ENCODE measurements at regions not wholly inside any gene's neighbourhood (a gene's known extent, or its start where the extent isn't known, plus 50 kb on each side); places are given as distances from the start of the nearest gene placed in this dataset.

DNA sequence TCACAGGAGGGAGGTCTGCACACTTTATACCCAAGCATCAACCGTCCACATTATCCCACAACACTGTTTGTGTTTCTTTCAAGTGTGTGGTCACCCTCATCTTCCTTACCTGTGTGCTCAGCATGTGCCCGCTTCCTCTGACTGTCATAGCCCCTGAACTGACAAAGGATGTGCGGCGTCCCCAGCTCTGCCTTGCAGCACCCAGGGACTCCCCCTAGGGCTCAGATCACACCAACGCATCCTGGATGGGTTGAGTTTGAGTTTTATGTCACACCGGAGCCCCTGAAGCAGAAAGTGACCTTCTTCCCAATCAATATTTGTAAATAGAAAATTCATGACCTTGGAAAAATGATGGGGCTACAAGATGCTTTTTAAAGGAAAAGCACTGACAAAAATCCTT is 770.7 kb upstream of the TMEM132C start:
- TF ChIP-seq, protein P1, sequence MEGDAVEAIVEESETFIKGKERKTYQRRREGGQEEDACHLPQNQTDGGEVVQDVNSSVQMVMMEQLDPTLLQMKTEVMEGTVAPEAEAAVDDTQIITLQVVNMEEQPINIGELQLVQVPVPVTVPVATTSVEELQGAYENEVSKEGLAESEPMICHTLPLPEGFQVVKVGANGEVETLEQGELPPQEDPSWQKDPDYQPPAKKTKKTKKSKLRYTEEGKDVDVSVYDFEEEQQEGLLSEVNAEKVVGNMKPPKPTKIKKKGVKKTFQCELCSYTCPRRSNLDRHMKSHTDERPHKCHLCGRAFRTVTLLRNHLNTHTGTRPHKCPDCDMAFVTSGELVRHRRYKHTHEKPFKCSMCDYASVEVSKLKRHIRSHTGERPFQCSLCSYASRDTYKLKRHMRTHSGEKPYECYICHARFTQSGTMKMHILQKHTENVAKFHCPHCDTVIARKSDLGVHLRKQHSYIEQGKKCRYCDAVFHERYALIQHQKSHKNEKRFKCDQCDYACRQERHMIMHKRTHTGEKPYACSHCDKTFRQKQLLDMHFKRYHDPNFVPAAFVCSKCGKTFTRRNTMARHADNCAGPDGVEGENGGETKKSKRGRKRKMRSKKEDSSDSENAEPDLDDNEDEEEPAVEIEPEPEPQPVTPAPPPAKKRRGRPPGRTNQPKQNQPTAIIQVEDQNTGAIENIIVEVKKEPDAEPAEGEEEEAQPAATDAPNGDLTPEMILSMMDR (IDR thresholded peaks at IDR 0.05), result no peak
- no peak for TF ChIP-seq POLR2A (IDR thresholded peaks at IDR 0.05)
